SJSA1 (cell line): ENCODE measurements at regions not wholly inside any gene's neighbourhood (a gene's known extent, or its start where the extent isn't known, plus 50 kb on each side); places are given as distances from the start of the nearest gene placed in this dataset.

Experiments
- DNase-seq, 2 experiments: peaks; one replicate each; pipeline ENCODE4 v3.0.0-alpha.2; 2015 to 2020; ENCODE audit warnings: low spot score in 2 of 2, low read depth in 1 of 2
- H3K27ac ChIP-seq: fragments of 250-450 bp; sonication (Bioruptor Pico); 2 replicates; pipeline ENCODE4 v1.5.1; 2020; ENCODE audit warnings: mild to moderate bottlenecking, moderate library complexity
- H3K27me3 ChIP-seq: fragments of 250-450 bp; sonication (Bioruptor Pico); replicated peaks from 2 replicates; pipeline ENCODE4 v1.5.1; 2020; ENCODE audit warnings: mild to moderate bottlenecking, moderate library complexity
- H3K36me3 ChIP-seq: fragments of 250-450 bp; sonication (Bioruptor Pico); 2 replicates; pipeline ENCODE4 v1.5.1; 2020; ENCODE audit warnings: mild to moderate bottlenecking
- H3K4me1 ChIP-seq: fragments of 250-450 bp; sonication (Bioruptor Pico); replicated peaks from 2 replicates; pipeline ENCODE4 v1.6.1; 2021; ENCODE audit warnings: mild to moderate bottlenecking
- H3K4me3 ChIP-seq: fragments of 250-450 bp; sonication (Bioruptor Pico); 2 replicates; pipeline ENCODE4 v1.5.1; 2020; ENCODE audit warnings: mild to moderate bottlenecking
- H3K9me3 ChIP-seq: fragments of 250-450 bp; sonication (Bioruptor Pico); replicated peaks from 2 replicates; pipeline ENCODE4 v1.5.1; 2020; ENCODE audit warnings: mild to moderate bottlenecking

- no peaks in the 10 kb centered on the region for H3K36me3 ChIP-seq
- DNase-seq: no peak
- H3K9me3 ChIP-seq: no peaks in the 10 kb centered on the region
- H3K27ac ChIP-seq: no peak overlapping the region
- H3K4me3 ChIP-seq: no peak overlapping the region
- H3K4me1 ChIP-seq: no peaks in the 10 kb centered on the region
- no peaks in the 10 kb centered on the region for H3K27me3 ChIP-seq
Measured at GRCh38 chr4:10982305-10982704, 297.7 kb upstream of the CLNK start.

GRCh38 chr4:10981576-10981975, 297.0 kb upstream of the CLNK start:
- Histone ChIP-seq H3K36me3 (no peaks in the 10 kb centered on the region), H3K4me3 (no peak overlapping the region), H3K4me1 (no peaks in the 10 kb centered on the region), H3K27me3 (no peaks in the 10 kb centered on the region), H3K9me3 (no peaks in the 10 kb centered on the region), H3K27ac (no peak overlapping the region)
- DNase-seq: no peak

- DNase-seq: no peak
- Histone ChIP-seq H3K9me3 (no peaks in the 10 kb centered on the region), H3K4me1 (no peaks in the 10 kb centered on the region), H3K36me3 (no peaks in the 10 kb centered on the region), H3K27me3 (no peaks in the 10 kb centered on the region), H3K27ac (no peak overlapping the region), H3K4me3 (no peak overlapping the region)
Measured at GRCh38 chr4:10981096-10981495, 296.5 kb upstream of the CLNK start.

GRCh38 chr4:10979032-10979431, 294.5 kb upstream of the CLNK start:
- Histone ChIP-seq H3K4me3 (no peak overlapping the region), H3K36me3 (no peaks in the 10 kb centered on the region), H3K4me1 (no peaks in the 10 kb centered on the region), H3K27me3 (no peaks in the 10 kb centered on the region), H3K27ac (no peak overlapping the region), H3K9me3 (no peaks in the 10 kb centered on the region)
- no peak for DNase-seq

- DNase-seq: no peak
- Histone ChIP-seq H3K36me3 (no peaks in the 10 kb centered on the region), H3K27me3 (no peaks in the 10 kb centered on the region), H3K9me3 (no peaks in the 10 kb centered on the region), H3K4me1 (no peaks in the 10 kb centered on the region), H3K27ac (no peak overlapping the region), H3K4me3 (no peak overlapping the region)
Measured at GRCh38 chr4:10977534-10977933, 293.0 kb upstream of the CLNK start.

- Histone ChIP-seq H3K9me3 (no peaks in the 10 kb centered on the region), H3K4me3 (no peak overlapping the region), H3K27me3 (no peaks in the 10 kb centered on the region), H3K27ac (no peak overlapping the region), H3K36me3 (no peaks in the 10 kb centered on the region), H3K4me1 (no peaks in the 10 kb centered on the region)
- no peak for DNase-seq
Measured at GRCh38 chr4:10974371-10974770, 289.8 kb upstream of the CLNK start.

- Histone ChIP-seq H3K27ac (no peak overlapping the region), H3K9me3 (no peaks in the 10 kb centered on the region)
- no peak for DNase-seq
Measured at GRCh38 chr4:10973686-10974085, 289.1 kb upstream of the CLNK start.

GRCh38 chr4:10971800-10972401, 287.3 kb upstream of the CLNK start:
- Histone ChIP-seq H3K36me3 (no peaks in the 10 kb centered on the region), H3K27ac (no peak overlapping the region), H3K4me3 (no peak overlapping the region), H3K9me3 (no peaks in the 10 kb centered on the region), H3K4me1 (no peaks in the 10 kb centered on the region), H3K27me3 (no peaks in the 10 kb centered on the region)
- no peak for DNase-seq

More at GRCh38 chr4:10973686-10974085, 289.1 kb upstream of the CLNK start:
- no peaks in the 10 kb centered on the region for H3K4me1 ChIP-seq
- H3K36me3 ChIP-seq: no peaks in the 10 kb centered on the region
- H3K4me3 ChIP-seq: no peak overlapping the region
- H3K27me3 ChIP-seq: no peaks in the 10 kb centered on the region

GRCh38 chr4:10965196-10965595, 280.6 kb upstream of the CLNK start:
- H3K4me1 ChIP-seq: no peaks in the 10 kb centered on the region
- H3K27me3 ChIP-seq: no peaks in the 10 kb centered on the region
- DNase-seq: no peak
- H3K9me3 ChIP-seq: no peaks in the 10 kb centered on the region
- H3K4me3 ChIP-seq: no peak overlapping the region
- no peak overlapping the region for H3K27ac ChIP-seq
- no peaks in the 10 kb centered on the region for H3K36me3 ChIP-seq

GRCh38 chr4:10963958-10964703, 279.6 kb upstream of the CLNK start:
- Histone ChIP-seq H3K9me3 (no peaks in the 10 kb centered on the region), H3K27me3 (no peaks in the 10 kb centered on the region), H3K4me3 (no peak overlapping the region), H3K4me1 (no peaks in the 10 kb centered on the region), H3K27ac (no peak overlapping the region), H3K36me3 (no peaks in the 10 kb centered on the region)
- no peak for DNase-seq

GRCh38 chr4:10963241-10963640, 278.7 kb upstream of the CLNK start:
- no peak overlapping the region for H3K27ac ChIP-seq
- H3K9me3 ChIP-seq: no peaks in the 10 kb centered on the region
- no peaks in the 10 kb centered on the region for H3K27me3 ChIP-seq
- no peaks in the 10 kb centered on the region for H3K4me1 ChIP-seq
- H3K4me3 ChIP-seq: no peak overlapping the region
- DNase-seq: no peak
- H3K36me3 ChIP-seq: no peaks in the 10 kb centered on the region

GRCh38 chr4:10962246-10962645, 277.7 kb upstream of the CLNK start:
- H3K9me3 ChIP-seq: no peaks in the 10 kb centered on the region
- no peak overlapping the region for H3K27ac ChIP-seq
- H3K4me3 ChIP-seq: no peak overlapping the region
- no peaks in the 10 kb centered on the region for H3K27me3 ChIP-seq
- H3K4me1 ChIP-seq: no peaks in the 10 kb centered on the region
- DNase-seq: no peak
- H3K36me3 ChIP-seq: no peaks in the 10 kb centered on the region

GRCh38 chr4:10960389-10960788, 275.8 kb upstream of the CLNK start:
- H3K4me3 ChIP-seq: no peak overlapping the region

GRCh38 chr4:10959586-10959985, 275.0 kb upstream of the CLNK start:
- H3K27ac ChIP-seq: no peak overlapping the region
- no peaks in the 10 kb centered on the region for H3K9me3 ChIP-seq
- DNase-seq: no peak
- H3K4me1 ChIP-seq: no peaks in the 10 kb centered on the region
- H3K4me3 ChIP-seq: no peak overlapping the region
- H3K36me3 ChIP-seq: no peaks in the 10 kb centered on the region
- no peaks in the 10 kb centered on the region for H3K27me3 ChIP-seq

More at GRCh38 chr4:10960389-10960788, 275.8 kb upstream of the CLNK start:
- no peaks in the 10 kb centered on the region for H3K36me3 ChIP-seq
- no peaks in the 10 kb centered on the region for H3K27me3 ChIP-seq
- H3K27ac ChIP-seq: no peak overlapping the region
- no peaks in the 10 kb centered on the region for H3K9me3 ChIP-seq
- no peak for DNase-seq
- H3K4me1 ChIP-seq: no peaks in the 10 kb centered on the region
